Peyer's patch (tissue), 4 donors: ENCODE measurements at regions not wholly inside any gene's neighbourhood (a gene's known extent, or its start where the extent isn't known, plus 50 kb on each side); places are given as distances from the start of the nearest gene placed in this dataset.

Experiments
- POLR2A ChIP-seq, 2 donors: fragments of 450-650 bp; IDR thresholded peaks; one replicate each; pipeline ENCODE4 v1.5.1; 2017; ENCODE audit warnings: antibody characterized with exemption in 2 of 2, mild to moderate bottlenecking in 2 of 2, moderate library complexity in 2 of 2
- TF ChIP-seq, protein P1 (sequence below), 6 experiments: fragments of 450-650 bp in 4 of 6; fragments of 200-600 bp in 2 of 6; sonication (generic) in 1 of 6; IDR thresholded peaks; one replicate each; pipeline ENCODE4 v1.5.1; 2017 to 2019; ENCODE audit warnings: antibody characterized with exemption in 6 of 6, mild to moderate bottlenecking in 3 of 6, moderate library complexity in 1 of 6

DNA sequence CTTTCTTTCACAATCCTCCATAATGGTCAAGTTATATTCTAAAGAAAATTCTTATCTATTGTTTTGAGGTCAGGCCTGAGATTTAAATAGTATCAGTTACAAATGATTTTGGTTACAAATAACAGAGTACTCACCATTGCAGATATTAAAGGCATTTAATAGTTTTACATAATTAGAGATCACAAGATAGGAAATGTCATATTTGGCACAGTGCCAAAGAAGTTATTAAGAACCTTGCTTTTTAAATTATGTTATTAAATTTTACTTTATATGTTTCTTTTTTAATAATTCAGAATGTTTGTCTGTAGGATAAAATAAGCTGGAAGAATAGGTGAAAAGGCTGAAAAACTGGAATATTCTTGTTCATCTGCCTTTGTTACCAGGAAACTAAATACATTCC lies 1174.7 kb downstream of the PCDH18 start:
- TF ChIP-seq, protein P1, sequence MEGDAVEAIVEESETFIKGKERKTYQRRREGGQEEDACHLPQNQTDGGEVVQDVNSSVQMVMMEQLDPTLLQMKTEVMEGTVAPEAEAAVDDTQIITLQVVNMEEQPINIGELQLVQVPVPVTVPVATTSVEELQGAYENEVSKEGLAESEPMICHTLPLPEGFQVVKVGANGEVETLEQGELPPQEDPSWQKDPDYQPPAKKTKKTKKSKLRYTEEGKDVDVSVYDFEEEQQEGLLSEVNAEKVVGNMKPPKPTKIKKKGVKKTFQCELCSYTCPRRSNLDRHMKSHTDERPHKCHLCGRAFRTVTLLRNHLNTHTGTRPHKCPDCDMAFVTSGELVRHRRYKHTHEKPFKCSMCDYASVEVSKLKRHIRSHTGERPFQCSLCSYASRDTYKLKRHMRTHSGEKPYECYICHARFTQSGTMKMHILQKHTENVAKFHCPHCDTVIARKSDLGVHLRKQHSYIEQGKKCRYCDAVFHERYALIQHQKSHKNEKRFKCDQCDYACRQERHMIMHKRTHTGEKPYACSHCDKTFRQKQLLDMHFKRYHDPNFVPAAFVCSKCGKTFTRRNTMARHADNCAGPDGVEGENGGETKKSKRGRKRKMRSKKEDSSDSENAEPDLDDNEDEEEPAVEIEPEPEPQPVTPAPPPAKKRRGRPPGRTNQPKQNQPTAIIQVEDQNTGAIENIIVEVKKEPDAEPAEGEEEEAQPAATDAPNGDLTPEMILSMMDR (IDR thresholded peaks at IDR 0.05), result no peak
- no peak for TF ChIP-seq POLR2A (IDR thresholded peaks at IDR 0.05)
